ENCODE measurements at regions not wholly inside any gene's neighbourhood (a gene's known extent, or its start where the extent isn't known, plus 50 kb on each side); places are given as distances from the start of the nearest gene placed in this dataset.

- TF ChIP-seq CTCF (IDR thresholded peaks at IDR 0.05) (peak; percentile 99), REST (IDR thresholded peaks at IDR 0.05; ENCODE audit: insufficient read depth in 1 of 2, low read depth in 2 of 2, low read length in 1 of 2) (no peak), TCF7L2 (IDR thresholded peaks at IDR 0.05; ENCODE audit: low read depth, low read length) (0 out of 2 replicates have a peak, but pooled peaks have one; percentile 30)
Observed at GRCh38 chr2:9142551-9143263, 63.9 kb upstream of the ASAP2 start.
